Osteoblast (primary cell): ENCODE measurements at regions not wholly inside any gene's neighbourhood (a gene's known extent, or its start where the extent isn't known, plus 50 kb on each side); places are given as distances from the start of the nearest gene placed in this dataset.
"Not testable (repeated sequence)": the region's sequence is repeated elsewhere in the genome, so short reads cannot be mapped to it uniquely, and the experiment has no call there.

ENCODE experiments used
- DNase-seq: peaks from one replicate; pipeline ENCODE4 v3.0.0; 2011; ENCODE audit warnings: low spot score, mixed read lengths; ENCODE audit not compliant: insufficient read length; ENCODE audit errors: missing footprints
- H2AFZ ChIP-seq: 2 replicates; pipeline ENCODE4 v1.6.0; 2011; ENCODE audit warnings: mild to moderate bottlenecking, low read length
- H3K27ac ChIP-seq: 2 replicates; pipeline ENCODE4 v1.5.1; 2011; ENCODE audit warnings: mild to moderate bottlenecking, low read depth, low read length, moderate library complexity
- H3K27me3 ChIP-seq: 2 replicates; pipeline ENCODE4 v1.6.0; 2012; ENCODE audit warnings: mild to moderate bottlenecking, control low read depth, inconsistent platforms, low read length, moderate library complexity; ENCODE audit not compliant: insufficient read depth
- H3K36me3 ChIP-seq: 2 replicates; pipeline ENCODE4 v1.5.1; 2011; ENCODE audit warnings: mild to moderate bottlenecking, low read length, control low read depth, moderate library complexity; ENCODE audit not compliant: insufficient read depth
- H3K4me1 ChIP-seq: 2 replicates; pipeline ENCODE4 v1.5.1; 2011; ENCODE audit warnings: mild to moderate bottlenecking, low read length, control low read depth, moderate library complexity; ENCODE audit not compliant: insufficient read depth
- H3K4me2 ChIP-seq: 2 replicates; pipeline ENCODE4 v1.6.0; 2011; ENCODE audit warnings: mild to moderate bottlenecking, low read length; ENCODE audit not compliant: insufficient read depth
- H3K4me3 ChIP-seq: fragments of 200-600 bp; sonication (generic); 3 replicates; pipeline ENCODE4 v1.5.1; 2012; ENCODE audit warnings: mild to moderate bottlenecking, low read length, inconsistent platforms; ENCODE audit not compliant: insufficient read depth
- H3K79me2 ChIP-seq: 2 replicates; pipeline ENCODE4 v1.6.0; 2012; ENCODE audit warnings: mild to moderate bottlenecking, low read length, control low read depth, inconsistent platforms; ENCODE audit not compliant: insufficient read depth
- H3K9me3 ChIP-seq: 2 replicates; pipeline ENCODE4 v1.5.1; 2011; ENCODE audit warnings: low read depth, low read length, control low read depth
- H4K20me1 ChIP-seq: 2 replicates; pipeline ENCODE4 v1.6.0; 2012; ENCODE audit warnings: mild to moderate bottlenecking, low read length, control low read depth; ENCODE audit not compliant: insufficient read depth
- TF ChIP-seq, protein P1 (sequence below): IDR thresholded peaks from 2 replicates; pipeline ENCODE4 v1.5.1; 2011; ENCODE audit warnings: mild to moderate bottlenecking, low read depth, low read length, moderate library complexity; ENCODE audit errors: extremely low read depth

DNA sequence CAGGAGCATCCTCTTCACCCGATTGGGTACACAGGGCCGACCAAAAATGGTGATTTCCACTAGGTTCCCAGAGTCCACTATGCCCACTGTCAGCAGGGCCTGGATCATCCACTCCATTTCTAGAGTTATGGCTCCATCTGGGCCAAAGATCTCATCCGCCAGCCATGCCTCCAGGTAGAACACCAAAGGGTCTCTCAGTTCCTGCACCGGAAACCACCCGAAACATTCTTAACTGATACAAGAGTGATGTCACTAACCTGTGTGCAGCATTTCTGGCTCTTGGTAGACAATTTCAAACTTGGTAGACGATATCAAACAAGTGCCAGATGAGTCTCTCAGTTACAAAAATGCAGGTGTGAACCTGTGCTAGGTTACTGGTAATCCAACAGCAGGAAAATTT is 306.1 kb downstream of the BCOR start:
- Histone ChIP-seq H3K27me3 (peaks cover 16% of the 10 kb centered on the region), H3K4me1 (no peaks in the 10 kb centered on the region), H3K27ac (no peak overlapping the region), H4K20me1 (no peaks in the 10 kb centered on the region), H3K79me2 (no peaks in the 10 kb centered on the region), H2AFZ (no peak overlapping the region), H3K9me3 (no peaks in the 10 kb centered on the region), H3K36me3 (no peaks in the 10 kb centered on the region), H3K4me2 (no peak overlapping the region), H3K4me3 (no peak overlapping the region)
- TF ChIP-seq, protein P1, sequence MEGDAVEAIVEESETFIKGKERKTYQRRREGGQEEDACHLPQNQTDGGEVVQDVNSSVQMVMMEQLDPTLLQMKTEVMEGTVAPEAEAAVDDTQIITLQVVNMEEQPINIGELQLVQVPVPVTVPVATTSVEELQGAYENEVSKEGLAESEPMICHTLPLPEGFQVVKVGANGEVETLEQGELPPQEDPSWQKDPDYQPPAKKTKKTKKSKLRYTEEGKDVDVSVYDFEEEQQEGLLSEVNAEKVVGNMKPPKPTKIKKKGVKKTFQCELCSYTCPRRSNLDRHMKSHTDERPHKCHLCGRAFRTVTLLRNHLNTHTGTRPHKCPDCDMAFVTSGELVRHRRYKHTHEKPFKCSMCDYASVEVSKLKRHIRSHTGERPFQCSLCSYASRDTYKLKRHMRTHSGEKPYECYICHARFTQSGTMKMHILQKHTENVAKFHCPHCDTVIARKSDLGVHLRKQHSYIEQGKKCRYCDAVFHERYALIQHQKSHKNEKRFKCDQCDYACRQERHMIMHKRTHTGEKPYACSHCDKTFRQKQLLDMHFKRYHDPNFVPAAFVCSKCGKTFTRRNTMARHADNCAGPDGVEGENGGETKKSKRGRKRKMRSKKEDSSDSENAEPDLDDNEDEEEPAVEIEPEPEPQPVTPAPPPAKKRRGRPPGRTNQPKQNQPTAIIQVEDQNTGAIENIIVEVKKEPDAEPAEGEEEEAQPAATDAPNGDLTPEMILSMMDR = no peak
- DNase-seq = peak; percentile 22

DNA sequence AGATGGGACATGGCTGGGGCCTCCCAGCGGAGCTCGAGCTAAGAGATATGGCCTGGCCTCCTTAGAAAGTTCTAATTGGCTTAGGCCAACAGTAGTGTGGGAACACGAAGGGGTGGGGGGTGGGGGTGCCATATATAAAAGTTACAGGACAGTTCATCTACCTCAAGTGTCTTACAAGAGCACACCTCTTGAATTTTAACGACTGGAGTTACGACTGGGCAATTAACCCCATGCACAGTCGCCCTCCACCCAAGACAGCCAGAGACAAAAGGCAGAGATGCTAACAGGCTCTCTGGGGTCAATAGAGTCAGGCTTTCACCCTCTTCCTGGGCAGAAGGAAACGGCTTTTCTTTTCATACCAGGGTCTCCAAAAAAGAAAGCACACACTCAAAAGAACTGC is 302.2 kb downstream of the BCOR start:
- Histone ChIP-seq H3K9me3 (no peaks in the 10 kb centered on the region), H2AFZ (no peak overlapping the region), H3K4me2 (no peak overlapping the region), H3K27me3 (peaks cover 16% of the 10 kb centered on the region), H3K4me1 (no peaks in the 10 kb centered on the region), H4K20me1 (no peaks in the 10 kb centered on the region), H3K27ac (no peak overlapping the region), H3K79me2 (no peaks in the 10 kb centered on the region), H3K4me3 (no peak overlapping the region), H3K36me3 (no peaks in the 10 kb centered on the region)
- DNase-seq = peak; percentile 26
- TF ChIP-seq, protein P1 = no peak

DNA sequence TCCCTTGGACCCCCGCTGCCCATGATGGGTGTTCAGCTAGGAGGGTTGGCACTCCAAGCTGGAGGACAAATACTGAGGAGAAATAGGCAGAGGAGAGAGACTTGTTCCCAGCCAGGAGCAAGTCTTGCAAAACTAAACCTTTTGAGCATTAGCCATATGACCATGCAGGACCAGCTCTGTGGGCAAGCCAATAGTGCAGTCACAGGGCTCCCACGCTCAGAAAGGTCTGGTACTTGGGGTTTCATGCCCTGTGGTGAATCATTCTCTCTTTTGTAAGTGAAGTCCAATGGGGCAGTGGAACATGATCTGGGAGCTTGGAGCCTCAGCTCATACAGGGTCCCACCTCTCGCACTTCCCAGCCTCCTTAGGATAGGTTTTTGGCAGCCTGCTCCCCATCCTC is 300.9 kb downstream of the BCOR start:
- Histone ChIP-seq H3K36me3 (no peaks in the 10 kb centered on the region), H3K27ac (no peak overlapping the region), H3K4me2 (no peak overlapping the region), H2AFZ (no peak overlapping the region), H3K27me3 (peaks cover 16% of the 10 kb centered on the region), H3K4me1 (no peaks in the 10 kb centered on the region), H3K9me3 (no peaks in the 10 kb centered on the region), H4K20me1 (no peaks in the 10 kb centered on the region), H3K4me3 (no peak overlapping the region), H3K79me2 (no peaks in the 10 kb centered on the region)
- peak; percentile 73 for DNase-seq
- TF ChIP-seq, protein P1 = no peak

DNA sequence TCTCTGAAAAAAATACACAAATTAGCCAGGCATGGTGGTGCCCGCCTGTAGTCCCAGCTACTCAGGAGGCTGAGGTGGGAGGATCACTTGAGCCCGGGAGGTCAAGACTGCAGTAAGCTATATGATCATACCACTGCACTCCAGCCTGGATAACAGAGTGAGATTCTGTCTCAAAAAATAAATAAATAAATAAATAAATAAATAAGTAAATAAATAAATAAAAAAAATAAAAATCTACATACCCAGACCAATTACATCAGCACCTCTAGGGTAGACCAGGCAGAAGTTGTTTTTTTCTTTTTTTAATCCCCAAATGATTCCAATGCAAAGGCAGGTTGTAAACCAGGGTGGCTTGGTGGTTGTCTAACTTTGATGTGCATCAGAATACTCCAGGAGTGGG is 299.3 kb downstream of the BCOR start:
- H3K4me1 ChIP-seq, H3K36me3 ChIP-seq, H3K79me2 ChIP-seq, H3K4me3 ChIP-seq, H2AFZ ChIP-seq, DNase-seq, H3K27ac ChIP-seq, H4K20me1 ChIP-seq, H3K4me2 ChIP-seq, H3K9me3 ChIP-seq: not testable (repeated sequence)
- H3K27me3 ChIP-seq = peaks cover 12% of the 10 kb centered on the region
